ENCODE measurements at regions not wholly inside any gene's neighbourhood (a gene's known extent, or its start where the extent isn't known, plus 50 kb on each side); places are given as distances from the start of the nearest gene placed in this dataset.

DNA sequence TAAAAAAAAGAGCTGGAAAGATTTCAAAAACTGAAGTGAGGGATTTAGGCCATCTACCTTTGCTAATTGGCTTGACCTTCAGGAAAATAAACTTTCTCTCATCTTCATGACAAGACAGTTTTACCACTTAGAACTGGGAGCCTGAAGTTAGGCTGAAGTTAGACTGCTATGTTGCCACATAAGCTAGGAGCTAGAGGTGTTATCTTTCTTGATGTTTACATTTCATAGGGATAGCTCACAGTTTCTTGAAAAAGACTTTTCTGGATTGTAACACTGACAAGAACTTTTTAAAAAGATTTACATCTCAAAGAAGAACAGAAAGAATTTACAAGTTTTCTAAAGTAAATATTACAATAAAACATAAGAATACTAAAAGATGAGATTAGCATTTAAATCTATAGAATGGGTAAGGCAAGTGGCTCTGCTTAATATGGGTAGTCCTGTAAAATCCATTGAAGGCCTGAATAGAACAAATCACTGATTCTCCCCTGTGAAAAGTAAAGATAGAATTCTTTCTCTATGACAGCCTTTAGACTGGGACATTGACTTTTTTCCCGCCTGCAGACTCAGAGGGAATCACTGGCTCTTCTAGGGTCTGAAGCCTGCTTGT, 1665.4 kb upstream of the CDH9 start (continued):
- no peak for TF ChIP-seq ZNF462 (CRISPR knock-in tag; IDR thresholded peaks at IDR 0.05)

DNA sequence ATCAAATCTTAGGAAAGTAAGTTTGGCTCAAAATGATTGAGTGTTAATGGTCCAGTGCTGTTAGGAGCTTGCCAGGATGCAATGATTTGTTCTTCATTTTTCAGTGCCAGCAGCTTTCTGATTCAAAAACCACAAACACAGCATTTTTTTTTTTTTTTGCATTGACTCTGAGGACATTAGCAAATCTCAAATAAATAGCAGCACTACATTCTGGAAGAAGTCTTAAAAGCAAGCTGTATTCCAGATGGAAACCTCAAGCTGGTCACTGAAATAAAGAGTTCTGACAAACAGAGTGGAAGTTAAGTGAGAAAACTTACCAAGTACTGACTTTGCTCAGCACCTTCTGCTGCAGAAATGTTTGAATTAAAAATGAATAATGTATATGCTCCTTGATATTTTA, 1653.1 kb upstream of the CDH9 start:
- no peaks in the 10 kb centered on the region for H3K4me1 ChIP-seq (ENCODE audit: insufficient read depth)
- H2AFZ ChIP-seq = no peak overlapping the region
- no peaks in the 10 kb centered on the region for H3K36me3 Mint-ChIP-seq (ENCODE audit: low read depth)
- no peaks in the 10 kb centered on the region for H3K27me3 Mint-ChIP-seq (ENCODE audit: insufficient read depth, low read depth, poor library complexity)
- no peaks in the 10 kb centered on the region for H3K9me2 ChIP-seq (ENCODE audit: insufficient read depth)
- H3K27ac ChIP-seq (ENCODE audit: low read depth) = no peak overlapping the region
- H3K9me3 Mint-ChIP-seq = no peaks in the 10 kb centered on the region
- no peaks in the 10 kb centered on the region for H3K4me1 Mint-ChIP-seq
- no peaks in the 10 kb centered on the region for H3K36me3 ChIP-seq (ENCODE audit: insufficient read depth)
- DNase-seq (ENCODE audit: low spot score) = no peak
- no peaks in the 10 kb centered on the region for H3F3A ChIP-seq (replicated peaks; ENCODE audit: low read depth)
- H3K79me2 ChIP-seq (replicated peaks; ENCODE audit: insufficient read depth) = no peaks in the 10 kb centered on the region
- H3K4me3 Mint-ChIP-seq = no peak overlapping the region
- H3K27ac Mint-ChIP-seq = no peak overlapping the region
- H3K4me2 ChIP-seq = no peak overlapping the region
- H4K20me1 ChIP-seq (replicated peaks; ENCODE audit: insufficient read depth) = no peaks in the 10 kb centered on the region
- ATAC-seq = no peak
- no peaks in the 10 kb centered on the region for H3K27me3 ChIP-seq (ENCODE audit: insufficient read depth)
- no peak overlapping the region for H3K4me3 ChIP-seq
- TF ChIP-seq REST (IDR thresholded peaks at IDR 0.05; ENCODE audit: unreplicated experiment) = no peak
- no peak for TF ChIP-seq JUNB (IDR thresholded peaks at IDR 0.05; ENCODE audit: unreplicated experiment)
- TF ChIP-seq, protein P1, sequence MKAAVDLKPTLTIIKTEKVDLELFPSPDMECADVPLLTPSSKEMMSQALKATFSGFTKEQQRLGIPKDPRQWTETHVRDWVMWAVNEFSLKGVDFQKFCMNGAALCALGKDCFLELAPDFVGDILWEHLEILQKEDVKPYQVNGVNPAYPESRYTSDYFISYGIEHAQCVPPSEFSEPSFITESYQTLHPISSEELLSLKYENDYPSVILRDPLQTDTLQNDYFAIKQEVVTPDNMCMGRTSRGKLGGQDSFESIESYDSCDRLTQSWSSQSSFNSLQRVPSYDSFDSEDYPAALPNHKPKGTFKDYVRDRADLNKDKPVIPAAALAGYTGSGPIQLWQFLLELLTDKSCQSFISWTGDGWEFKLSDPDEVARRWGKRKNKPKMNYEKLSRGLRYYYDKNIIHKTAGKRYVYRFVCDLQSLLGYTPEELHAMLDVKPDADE (IDR thresholded peaks at IDR 0.05) = no peak
- TF ChIP-seq NANOG (IDR thresholded peaks at IDR 0.05; ENCODE audit: borderline replicate concordance) = no peak
- TF ChIP-seq ZNF114 (CRISPR knock-in tag; IDR thresholded peaks at IDR 0.05) = no peak

All from GM23338 (cell line).